Stomach (tissue), 8 donors: ENCODE measurements at regions not wholly inside any gene's neighbourhood (a gene's known extent, or its start where the extent isn't known, plus 50 kb on each side); places are given as distances from the start of the nearest gene placed in this dataset.

Experiments
- DNase-seq, 2 donors: peaks; one replicate each; pipeline versions ENCODE4 v3.0.0 to v3.0.0-alpha.2; 2013 to 2019
- H3K27ac ChIP-seq, 5 donors: fragments of 200-600 bp in 4 of 5; sonication (generic) in 4 of 5; one replicate each; pipeline ENCODE4 v1.5.1; 2013 to 2019; ENCODE audit warnings: mild to moderate bottlenecking in 1 of 5, moderate library complexity in 1 of 5
- H3K27me3 ChIP-seq, 3 donors: fragments of 200-600 bp; sonication (generic); one replicate each; pipeline ENCODE4 v1.5.1; 2017 to 2019; ENCODE audit warnings: mixed run types in 1 of 3
- H3K36me3 ChIP-seq, 4 donors: fragments of 200-600 bp; sonication (generic); 1 replicate in 3 of 4; 2 replicates in 1 of 4; pipeline ENCODE4 v1.5.1; 2016 to 2019
- H3K4me1 ChIP-seq, 4 donors: fragments of 200-600 bp; sonication (generic); one replicate each; pipeline ENCODE4 v1.5.1; 2016 to 2019
- H3K4me3 ChIP-seq, 4 donors: fragments of 200-600 bp; sonication (generic) in 3 of 4; one replicate each; pipeline ENCODE4 v1.5.1; 2016 to 2019; ENCODE audit warnings: mild to moderate bottlenecking in 1 of 4
- H3K9me3 ChIP-seq, 4 donors: fragments of 200-600 bp; sonication (generic); one replicate each; pipeline ENCODE4 v1.5.1; 2016 to 2019
- EP300 ChIP-seq: sonication (generic); formaldehyde crosslinking; IDR thresholded peaks from one replicate; pipeline ENCODE4 v1.6.1; 2017; ENCODE audit warnings: antibody characterized with exemption
- POLR2A ChIP-seq, 4 donors: fragments of 450-650 bp; IDR thresholded peaks; one replicate each; pipeline ENCODE4 v1.6.1; 2016; ENCODE audit warnings: antibody characterized with exemption in 4 of 4, control low read depth in 2 of 4, mild to moderate bottlenecking in 1 of 4, moderate library complexity in 1 of 4
- POLR2AphosphoS5 ChIP-seq, 3 donors: sonication (generic); formaldehyde crosslinking; IDR thresholded peaks; one replicate each; pipeline ENCODE4 v1.6.1; 2016; ENCODE audit warnings: antibody characterized with exemption in 3 of 3
- WGBS, 5 donors: extraction: QIAGEN DNeasy Blood & Tissue Kit in 3 of 5; methylation state at CpG; one replicate each; pipeline versions ENCODE4 v1.1.5 to v1.1.7; 2013 to 2018; 5-methylcytosine and 5-hydroxymethylcytosine counted together
- intact Hi-C: fragments of 100-400 bp; cut with DNase I; formaldehyde crosslinking; loops from one replicate; pipeline ENCODE4 v1.15.1; 2023; ENCODE audit warnings: low total_unique reads
- TF ChIP-seq, protein P1 (sequence below), 7 experiments: fragments of 450-650 bp in 4 of 7; fragments of 200-600 bp in 3 of 7; sonication (generic) in 3 of 7; IDR thresholded peaks; one replicate each; pipeline ENCODE4 v1.5.1; 2016 to 2019; ENCODE audit warnings: antibody characterized with exemption in 7 of 7, control low read depth in 2 of 7, mild to moderate bottlenecking in 1 of 7
- donor health status: healthy with polysubstance abuse.
- donor health status: Bipolar disorder and iron deficiency.
- donor health status: healthy.

DNA sequence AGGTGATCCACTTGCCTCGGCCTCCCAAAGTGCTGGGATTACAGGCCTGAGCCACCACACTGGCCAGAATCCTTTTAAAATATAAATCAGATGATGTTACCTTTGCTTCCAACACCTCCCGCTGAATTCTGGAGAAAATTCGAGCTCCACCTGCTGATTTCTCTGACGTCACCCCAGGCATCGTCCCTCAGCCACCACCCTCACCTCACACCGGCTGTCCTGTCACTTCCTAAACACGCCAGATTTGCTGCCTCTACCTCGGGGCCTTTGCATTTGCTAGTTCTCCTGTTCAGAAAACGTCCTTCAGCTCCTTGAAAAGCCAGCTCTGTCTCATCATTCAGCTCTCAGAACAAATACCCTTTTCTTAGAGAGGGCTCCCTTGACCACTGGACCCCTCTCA is 57.9 kb downstream of the FBXO2 start:
- H3K4me3 ChIP-seq: no peak overlapping the region
- no peaks in the 10 kb centered on the region for H3K36me3 ChIP-seq
- H3K27ac ChIP-seq: no peak overlapping the region
- H3K4me1 ChIP-seq: no peaks in the 10 kb centered on the region
- WGBS, 5 donors: 48 to 55% (median 50%) methylated on average over 9 of the region's 9 CpGs
- TF ChIP-seq POLR2AphosphoS5 (IDR thresholded peaks at IDR 0.05) (no peak), POLR2A (IDR thresholded peaks at IDR 0.05) (no peak), EP300 (no peak)
- TF ChIP-seq, protein P1, sequence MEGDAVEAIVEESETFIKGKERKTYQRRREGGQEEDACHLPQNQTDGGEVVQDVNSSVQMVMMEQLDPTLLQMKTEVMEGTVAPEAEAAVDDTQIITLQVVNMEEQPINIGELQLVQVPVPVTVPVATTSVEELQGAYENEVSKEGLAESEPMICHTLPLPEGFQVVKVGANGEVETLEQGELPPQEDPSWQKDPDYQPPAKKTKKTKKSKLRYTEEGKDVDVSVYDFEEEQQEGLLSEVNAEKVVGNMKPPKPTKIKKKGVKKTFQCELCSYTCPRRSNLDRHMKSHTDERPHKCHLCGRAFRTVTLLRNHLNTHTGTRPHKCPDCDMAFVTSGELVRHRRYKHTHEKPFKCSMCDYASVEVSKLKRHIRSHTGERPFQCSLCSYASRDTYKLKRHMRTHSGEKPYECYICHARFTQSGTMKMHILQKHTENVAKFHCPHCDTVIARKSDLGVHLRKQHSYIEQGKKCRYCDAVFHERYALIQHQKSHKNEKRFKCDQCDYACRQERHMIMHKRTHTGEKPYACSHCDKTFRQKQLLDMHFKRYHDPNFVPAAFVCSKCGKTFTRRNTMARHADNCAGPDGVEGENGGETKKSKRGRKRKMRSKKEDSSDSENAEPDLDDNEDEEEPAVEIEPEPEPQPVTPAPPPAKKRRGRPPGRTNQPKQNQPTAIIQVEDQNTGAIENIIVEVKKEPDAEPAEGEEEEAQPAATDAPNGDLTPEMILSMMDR (IDR thresholded peaks at IDR 0.05): no peak
- peaks cover 0 to 10% (median 9%) of the 10 kb centered on the region in 4 donors for H3K9me3 ChIP-seq
- DNase-seq: no peak
- intact Hi-C loops: no loop called here
- peaks cover 0 to 70% (median 14%) of the 10 kb centered on the region in 3 donors for H3K27me3 ChIP-seq

DNA sequence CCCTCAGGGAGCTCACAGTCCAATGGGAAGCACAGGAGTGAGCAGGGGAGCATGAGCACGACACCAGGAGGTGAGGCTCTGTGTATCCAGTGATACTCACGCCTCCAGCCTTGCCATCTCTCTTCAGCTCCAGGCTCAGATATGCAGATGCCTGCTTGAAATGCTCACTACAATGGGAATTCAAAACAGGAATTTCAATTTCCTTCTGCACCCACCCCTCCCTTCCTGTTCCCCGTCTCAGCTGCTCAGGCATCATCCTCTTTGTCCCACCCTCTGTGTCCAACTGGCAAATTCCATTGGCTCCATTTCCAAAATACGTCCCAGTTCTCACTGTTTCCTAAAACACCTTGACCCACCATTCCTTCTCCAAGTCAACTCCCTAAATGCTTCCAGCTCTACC is 58.9 kb downstream of the FBXO2 start:
- intact Hi-C loops: no loop called here
- TF ChIP-seq EP300 (no peak), POLR2A (IDR thresholded peaks at IDR 0.05) (no peak), POLR2AphosphoS5 (IDR thresholded peaks at IDR 0.05) (no peak)
- TF ChIP-seq, protein P1 (IDR thresholded peaks at IDR 0.05): no peak

DNA sequence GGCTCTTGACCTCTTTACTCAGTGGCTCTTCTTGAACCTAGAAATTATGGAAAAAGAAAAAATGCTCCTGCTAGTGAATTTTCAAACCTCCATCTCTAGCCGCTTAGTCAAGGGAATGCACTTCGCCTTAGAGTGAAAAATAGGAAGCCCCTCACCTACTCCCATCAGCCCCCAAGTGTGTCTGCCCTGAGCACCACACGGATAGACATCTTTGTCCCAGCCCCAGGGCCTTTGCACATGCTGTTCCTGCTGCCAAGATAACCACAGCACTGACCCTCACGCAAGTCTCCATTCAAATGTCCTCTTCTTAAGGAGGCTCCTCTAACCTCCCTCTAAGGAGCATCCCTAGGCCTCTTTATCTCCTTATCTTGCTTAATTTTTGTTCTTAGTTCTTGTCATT is 59.6 kb downstream of the FBXO2 start:
- Histone ChIP-seq H3K27ac (no peak overlapping the region), H3K27me3 (peaks cover 0 to 63% (median 14%) of the 10 kb centered on the region in 3 donors), H3K4me3 (no peak overlapping the region), H3K36me3 (no peaks in the 10 kb centered on the region), H3K4me1 (no peaks in the 10 kb centered on the region), H3K9me3 (peaks cover 0 to 13% (median 9%) of the 10 kb centered on the region in 4 donors)
- intact Hi-C loops: no loop called here
- 77 to 90% (median 88%) methylated on average over 4 of the region's 4 CpGs for WGBS, 5 donors
- DNase-seq: no peak
- TF ChIP-seq POLR2AphosphoS5 (IDR thresholded peaks at IDR 0.05): no peak
- TF ChIP-seq EP300: no peak
- TF ChIP-seq, protein P1 (IDR thresholded peaks at IDR 0.05): no peak
- no peak for TF ChIP-seq POLR2A (IDR thresholded peaks at IDR 0.05)

More for the DNA sequence above, 58.9 kb downstream of the FBXO2 start:
- no peak for DNase-seq
- Histone ChIP-seq H3K27ac (no peak overlapping the region), H3K4me3 (no peak overlapping the region), H3K4me1 (no peaks in the 10 kb centered on the region), H3K36me3 (no peaks in the 10 kb centered on the region), H3K9me3 (peaks cover 0 to 13% (median 9%) of the 10 kb centered on the region in 4 donors), H3K27me3 (peaks cover 0 to 67% (median 14%) of the 10 kb centered on the region in 3 donors)
- WGBS, 5 donors: 35 to 57% (median 45%) methylated on average over 4 of the region's 4 CpGs

DNA sequence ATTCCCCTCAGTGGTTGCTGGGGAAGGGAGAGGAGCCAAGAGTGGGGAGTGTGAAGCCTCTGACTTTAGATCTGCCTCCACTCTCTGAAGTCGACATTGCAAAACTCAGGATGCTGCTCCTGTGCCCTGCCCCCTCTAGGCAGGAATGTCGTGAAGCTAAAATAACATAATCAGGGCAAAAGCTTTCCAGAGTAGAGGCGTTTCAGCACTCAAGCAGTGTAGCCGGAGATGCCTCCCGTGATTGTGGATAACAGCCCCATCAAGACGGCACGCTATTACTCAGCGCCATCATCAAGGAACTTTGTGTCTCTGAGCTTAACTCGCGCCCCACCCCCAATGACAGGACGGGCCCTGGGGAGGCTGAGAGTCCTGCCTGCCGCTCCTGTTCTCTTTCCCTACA is 60.0 kb downstream of the FBXO2 start:
- Histone ChIP-seq H3K9me3 (peaks cover 0 to 13% (median 9%) of the 10 kb centered on the region in 4 donors), H3K4me1 (no peaks in the 10 kb centered on the region), H3K4me3 (no peak overlapping the region), H3K27ac (no peak overlapping the region), H3K27me3 (peaks cover 0 to 59% (median 14%) of the 10 kb centered on the region in 3 donors), H3K36me3 (no peaks in the 10 kb centered on the region)
- WGBS, 5 donors: 10 to 13% (median 12%) methylated on average over 8 to 12 of the region's 12 CpGs
- TF ChIP-seq, protein P1 (IDR thresholded peaks at IDR 0.05): no peak
- TF ChIP-seq POLR2AphosphoS5 (IDR thresholded peaks at IDR 0.05) (no peak), POLR2A (IDR thresholded peaks at IDR 0.05) (no peak), EP300 (no peak)
- intact Hi-C loops: no loop called here
- peak in 1 of 2 donors; percentile 8 for DNase-seq
